ENCODE measurements at regions not wholly inside any gene's neighbourhood (a gene's known extent, or its start where the extent isn't known, plus 50 kb on each side); places are given as distances from the start of the nearest gene placed in this dataset.
A peak's percentile ranks its signal among the peaks of the same experiment; 100 is the strongest.
"Not testable (repeated sequence)": the region's sequence is repeated elsewhere in the genome, so short reads cannot be mapped to it uniquely, and the experiment has no call there.

DNA sequence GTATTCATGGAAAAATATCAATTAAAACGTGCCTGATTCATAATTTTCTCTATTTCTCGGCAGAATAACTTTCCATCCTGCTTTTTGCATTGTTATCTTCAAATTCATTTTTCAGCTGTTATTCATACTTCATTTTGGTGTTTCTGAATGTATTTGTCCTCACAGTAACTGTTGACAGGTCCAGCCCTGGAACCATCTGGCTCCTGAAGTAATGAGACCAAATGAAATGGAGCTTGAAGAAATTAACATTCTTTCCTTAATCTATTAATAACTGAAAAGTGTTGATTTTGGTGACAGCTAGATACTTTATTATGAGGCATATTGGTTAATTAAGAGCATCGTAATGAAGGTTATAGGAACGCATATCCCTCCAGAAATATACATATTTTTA, 257.0 kb upstream of the MINDY3 start:
- no peak for DNase-seq (ENCODE audit: low spot score)

DNA sequence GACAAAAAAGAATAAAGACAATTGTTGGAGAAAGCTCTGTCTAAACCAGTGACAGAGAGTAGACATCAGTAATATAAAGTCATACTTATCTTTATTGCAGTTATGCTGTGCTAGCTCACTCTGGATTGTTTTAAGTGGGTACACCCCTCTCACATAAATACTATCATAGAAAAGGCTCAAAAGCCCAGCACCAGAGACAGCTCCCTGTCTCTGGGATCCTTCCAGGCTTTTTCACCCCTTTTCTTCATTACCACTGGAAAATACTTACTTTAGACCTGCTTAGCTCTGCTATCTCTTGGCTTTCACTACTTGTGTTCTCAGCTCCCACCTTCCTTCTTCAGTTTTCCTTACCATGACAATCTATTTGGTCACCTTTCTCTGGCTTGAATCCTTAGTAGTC, 259.1 kb upstream of the MINDY3 start:
- no peak for DNase-seq (ENCODE audit: low spot score)

DNA sequence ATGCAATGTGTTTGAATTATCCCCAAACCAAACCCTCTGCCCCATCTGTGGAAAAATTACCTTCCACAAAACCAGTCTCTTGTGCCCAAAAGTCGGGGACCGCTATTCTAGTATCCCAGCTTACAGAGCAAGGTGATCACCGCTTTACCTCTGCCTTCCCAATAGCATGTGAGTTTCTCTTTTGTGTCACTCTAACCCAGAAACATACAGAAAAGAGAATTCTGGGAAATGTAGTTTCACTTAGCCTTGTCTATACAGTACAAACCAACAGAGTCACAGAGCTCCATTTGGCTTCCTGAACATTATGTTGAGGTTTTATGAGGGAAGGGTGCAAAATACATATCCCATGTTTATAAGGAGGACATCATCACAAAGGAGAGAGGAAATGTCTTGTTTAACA, 260.3 kb upstream of the MINDY3 start:
- DNase-seq (ENCODE audit: low spot score): no peak

DNA sequence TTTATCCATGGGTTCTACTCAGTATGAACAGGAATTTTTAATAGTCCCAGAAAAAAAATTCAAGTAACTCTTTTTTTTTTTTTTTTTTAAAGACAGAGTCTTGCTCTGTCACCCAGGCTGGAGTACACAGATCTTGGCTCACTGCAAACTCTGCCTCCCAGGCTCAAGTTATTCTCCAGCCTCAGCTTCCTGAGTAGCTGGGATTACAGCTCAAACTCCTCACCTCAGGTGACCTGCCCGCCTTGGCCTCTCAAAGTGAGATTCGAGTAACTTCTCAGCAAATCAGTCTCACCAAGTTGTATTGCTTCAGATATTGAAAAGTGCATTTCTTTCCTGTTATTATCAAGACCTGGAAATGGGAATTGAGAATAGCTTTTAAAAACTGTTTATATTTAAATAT, 281.2 kb upstream of the MINDY3 start:
- no peak for DNase-seq (ENCODE audit: low spot score)

DNA sequence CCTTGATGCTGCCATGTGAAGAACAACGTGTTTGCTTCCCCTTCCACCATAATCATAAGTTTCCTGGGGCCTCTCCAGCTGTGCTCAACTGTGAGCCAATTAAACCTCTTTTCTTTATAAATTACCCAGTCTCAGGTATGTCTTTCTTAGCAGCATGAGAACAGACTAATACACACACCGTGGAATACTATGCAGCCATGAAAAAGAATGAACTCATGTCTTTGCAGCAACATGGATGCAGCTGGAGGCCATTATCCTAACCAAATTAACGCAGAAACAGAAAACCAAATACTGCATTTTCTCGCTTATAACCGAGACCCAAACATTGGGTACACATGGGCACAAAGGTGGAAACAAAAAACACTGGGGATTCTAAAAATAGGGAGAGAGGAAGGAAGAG, 286.7 kb upstream of the MINDY3 start:
- DNase-seq (ENCODE audit: low spot score): no peak

DNA sequence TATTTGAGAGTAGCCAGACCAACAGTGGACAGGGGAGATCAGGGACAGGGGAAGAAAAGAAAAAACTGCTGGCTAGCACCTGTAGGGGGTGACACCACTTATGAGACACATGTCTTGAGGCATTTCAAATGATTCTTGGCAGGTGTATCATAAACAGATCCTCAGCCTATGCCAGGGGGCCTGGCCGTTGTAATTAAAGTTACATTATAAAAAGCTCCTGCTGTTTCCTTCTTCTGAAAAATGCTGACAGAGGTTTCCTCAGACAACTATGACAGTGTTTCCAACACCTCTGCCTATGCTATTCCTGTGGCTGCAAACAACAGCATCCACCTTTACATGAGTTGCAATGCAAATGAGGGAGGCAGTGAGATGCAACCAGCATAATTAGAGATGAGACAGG, 281.0 kb upstream of the PTER start:
- DNase-seq (ENCODE audit: low spot score): peak; percentile 7

DNA sequence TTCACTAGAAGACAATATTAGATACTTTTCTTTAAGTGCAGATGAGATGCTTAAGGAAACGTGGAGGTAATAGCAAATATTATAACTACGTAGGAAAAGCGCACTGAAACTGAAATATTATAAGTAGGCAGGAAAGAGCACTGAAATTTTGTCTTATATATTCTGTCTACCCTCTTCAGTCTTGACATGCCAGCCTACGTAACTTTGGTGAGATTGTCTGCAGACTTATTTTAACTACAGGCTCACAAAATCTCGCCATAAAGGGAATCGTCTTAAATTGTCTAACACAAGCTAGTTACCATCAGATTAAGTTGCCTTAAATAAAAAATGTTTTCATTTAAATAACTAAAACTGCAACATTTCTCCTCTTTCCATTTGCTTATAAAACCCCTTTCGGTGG, 280.1 kb upstream of the PTER start:
- no peak for DNase-seq (ENCODE audit: low spot score)

DNA sequence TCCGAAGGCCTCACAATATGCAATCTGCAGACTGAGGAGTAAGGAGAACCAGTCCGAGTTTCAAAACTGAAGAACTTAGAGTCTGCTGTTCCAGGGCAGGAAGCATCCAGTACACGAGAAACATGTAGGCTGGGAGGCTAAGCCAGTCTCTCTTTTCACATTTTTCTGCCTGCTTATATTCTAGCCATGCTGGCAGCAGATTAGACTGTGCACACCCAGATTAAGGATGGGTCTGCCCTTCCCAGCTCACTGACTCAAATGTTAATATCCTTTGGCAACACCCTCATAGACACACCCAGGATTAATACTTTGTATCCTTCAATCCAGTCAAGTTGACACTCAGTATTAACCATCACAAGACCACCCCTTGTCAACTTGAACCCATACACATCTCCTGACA, 271.7 kb upstream of the PTER start:
- DNase-seq (ENCODE audit: low spot score): not testable (repeated sequence)

DNA sequence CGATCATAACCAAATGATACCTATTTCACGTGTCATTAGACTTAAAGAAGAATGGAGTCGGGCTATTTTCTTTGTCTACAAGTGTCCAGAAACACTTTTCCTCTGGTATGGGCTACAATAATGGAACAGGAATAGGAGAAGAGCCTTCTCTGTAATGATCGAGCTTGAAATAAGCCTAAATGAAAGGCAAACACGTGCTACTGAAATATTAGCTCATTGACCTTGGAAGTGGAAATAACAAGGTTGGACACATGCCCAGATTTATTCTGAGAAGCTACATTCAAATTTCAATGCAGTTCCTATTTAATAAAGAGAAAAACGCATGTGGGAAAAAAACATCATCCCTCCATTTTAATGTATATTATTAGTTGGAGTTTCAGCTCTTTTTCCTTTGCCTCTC, 254.7 kb upstream of the PTER start:
- DNase-seq (ENCODE audit: low spot score): no peak

DNA sequence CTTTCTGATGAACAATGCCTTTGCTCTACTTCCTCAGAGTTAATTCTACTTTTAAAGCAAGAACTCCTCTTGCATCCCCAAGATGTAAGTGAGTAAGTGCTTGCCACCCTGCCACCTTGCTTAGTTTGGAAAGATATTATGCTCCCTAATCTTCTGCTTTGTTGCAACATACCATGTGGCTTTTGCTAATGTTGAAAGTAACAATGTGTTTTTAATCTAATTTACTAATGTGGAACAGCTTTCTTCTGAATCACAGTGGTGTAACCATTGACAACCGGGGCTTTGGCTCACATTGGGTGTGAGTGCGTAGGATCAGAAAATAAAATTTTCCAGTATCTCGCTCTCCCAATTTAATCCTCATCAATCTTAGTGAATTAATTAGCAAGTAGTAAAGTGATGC, 254.1 kb upstream of the PTER start:
- DNase-seq (ENCODE audit: low spot score): peak; percentile 24

DNA sequence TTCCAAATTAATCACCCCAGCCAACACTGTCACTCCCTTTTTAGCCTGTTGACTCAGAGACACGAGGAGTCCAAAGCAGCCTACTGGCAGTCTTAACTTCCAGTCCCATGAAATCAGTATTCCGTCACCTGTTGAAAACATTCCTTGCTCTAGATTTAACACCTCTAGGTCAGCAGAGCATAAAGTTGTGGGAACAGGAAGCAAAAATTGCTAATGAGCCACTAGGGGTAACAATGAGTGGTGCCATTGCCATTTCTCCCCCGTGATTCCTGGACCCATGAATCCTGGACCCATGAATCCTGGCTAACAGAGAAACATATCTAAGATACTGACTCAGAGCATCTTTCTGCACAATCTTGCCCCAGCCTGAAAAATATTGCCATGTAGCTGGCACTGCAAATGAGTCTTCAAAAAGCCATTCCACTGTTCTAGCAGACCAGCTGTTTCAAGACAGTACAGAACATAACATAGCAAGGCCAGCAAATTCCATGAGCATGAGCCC, 252.7 kb upstream of the PTER start:
- DNase-seq (ENCODE audit: low spot score): peak; percentile 93

DNA sequence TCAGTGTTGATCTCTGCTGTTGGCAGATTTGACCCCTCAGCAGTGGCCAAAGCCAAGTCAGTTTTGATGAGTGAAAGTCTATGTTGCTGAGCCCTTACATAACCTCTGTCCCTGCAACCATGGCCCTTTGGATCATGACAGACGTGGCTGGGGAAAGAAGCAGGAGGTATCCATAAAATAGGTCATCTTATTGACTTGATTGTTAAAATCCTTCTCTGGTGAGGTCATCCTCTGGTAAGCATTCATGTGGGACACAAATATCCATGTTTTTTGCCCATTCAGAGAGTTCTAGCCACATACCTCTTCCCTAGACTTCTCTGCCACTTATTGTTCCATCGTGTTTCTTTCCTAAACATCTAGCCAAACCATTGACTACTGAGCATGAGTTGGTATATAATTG, 251.9 kb upstream of the PTER start:
- DNase-seq (ENCODE audit: low spot score): peak; percentile 64

DNA sequence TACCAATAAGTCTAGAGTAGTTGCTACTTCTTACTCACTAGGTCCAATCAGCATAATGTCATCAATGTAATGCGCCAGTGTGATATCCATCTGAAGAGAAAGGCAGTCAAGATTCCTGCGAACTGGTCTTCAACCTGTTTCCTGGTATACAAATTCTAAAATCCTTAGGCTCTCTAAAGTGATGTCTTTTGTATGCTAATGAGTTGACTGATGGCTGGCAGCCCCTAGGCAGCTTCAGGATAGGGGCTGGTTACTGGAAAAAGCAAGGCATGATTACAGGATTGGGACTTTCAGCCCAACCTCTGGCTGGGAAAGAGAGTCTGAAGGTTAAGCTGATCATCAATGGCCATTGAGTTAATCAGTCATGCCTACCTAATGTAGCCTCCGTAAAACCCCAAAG, 250.2 kb upstream of the PTER start:
- no peak for DNase-seq (ENCODE audit: low spot score)

DNA sequence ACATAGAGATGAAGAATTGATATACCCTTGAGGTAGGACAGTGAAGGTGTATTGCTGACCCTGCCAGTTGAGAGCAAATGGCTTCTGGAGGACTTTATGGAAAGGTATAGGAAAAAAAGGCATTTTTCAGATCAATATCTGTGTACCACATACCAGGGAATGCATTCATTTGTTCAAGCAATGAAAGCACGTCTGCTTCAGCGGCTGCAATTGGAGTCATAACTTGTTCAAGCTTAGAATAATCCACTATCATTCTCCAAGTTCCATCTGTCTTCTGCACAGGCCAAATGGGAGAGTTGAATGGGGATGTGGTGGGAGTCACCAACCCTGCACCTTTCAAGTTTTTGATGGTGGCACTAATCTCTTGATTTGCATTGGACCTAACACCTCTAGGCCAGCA, 249.6 kb upstream of the PTER start:
- no peak for DNase-seq (ENCODE audit: low spot score)

DNA sequence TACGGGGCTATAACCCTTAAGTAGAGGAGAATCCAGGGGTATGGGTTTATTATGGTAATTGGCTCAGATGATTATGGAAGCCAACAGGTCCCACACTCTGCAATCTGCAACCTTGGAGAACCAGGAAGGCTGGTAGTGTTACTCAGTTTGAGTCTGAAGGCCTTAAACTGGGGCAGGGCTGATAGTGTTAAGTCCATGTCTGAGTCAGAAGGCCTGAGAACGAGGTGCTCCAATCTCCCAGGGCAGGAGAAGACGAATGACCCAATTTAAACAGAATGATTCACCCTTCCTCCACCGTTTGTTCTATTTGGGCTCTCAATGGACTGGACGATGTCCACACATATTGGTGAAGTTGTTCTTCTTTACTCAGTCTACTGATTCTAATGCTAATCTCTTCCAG, 244.5 kb upstream of the PTER start:
- no peak for DNase-seq (ENCODE audit: low spot score)

DNA sequence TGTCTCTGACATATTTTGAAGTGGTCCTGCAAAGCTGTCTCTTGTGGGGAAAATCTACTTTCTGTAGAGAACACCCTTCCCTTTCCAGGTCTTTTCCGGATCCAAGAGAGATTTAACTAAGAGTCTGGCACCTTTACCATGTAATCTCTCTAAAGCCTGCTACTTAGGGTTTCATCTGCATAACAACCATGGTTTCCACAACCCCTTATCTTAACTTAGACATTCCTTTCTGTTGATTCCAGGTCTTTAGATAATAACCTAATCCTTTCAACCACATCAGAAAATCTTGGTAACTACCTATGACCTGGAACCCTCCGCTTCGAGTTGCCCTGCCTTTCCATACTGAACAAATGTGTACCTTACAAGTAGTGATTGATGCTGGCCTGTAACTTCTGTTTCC, 243.6 kb upstream of the PTER start:
- DNase-seq (ENCODE audit: low spot score): no peak

DNA sequence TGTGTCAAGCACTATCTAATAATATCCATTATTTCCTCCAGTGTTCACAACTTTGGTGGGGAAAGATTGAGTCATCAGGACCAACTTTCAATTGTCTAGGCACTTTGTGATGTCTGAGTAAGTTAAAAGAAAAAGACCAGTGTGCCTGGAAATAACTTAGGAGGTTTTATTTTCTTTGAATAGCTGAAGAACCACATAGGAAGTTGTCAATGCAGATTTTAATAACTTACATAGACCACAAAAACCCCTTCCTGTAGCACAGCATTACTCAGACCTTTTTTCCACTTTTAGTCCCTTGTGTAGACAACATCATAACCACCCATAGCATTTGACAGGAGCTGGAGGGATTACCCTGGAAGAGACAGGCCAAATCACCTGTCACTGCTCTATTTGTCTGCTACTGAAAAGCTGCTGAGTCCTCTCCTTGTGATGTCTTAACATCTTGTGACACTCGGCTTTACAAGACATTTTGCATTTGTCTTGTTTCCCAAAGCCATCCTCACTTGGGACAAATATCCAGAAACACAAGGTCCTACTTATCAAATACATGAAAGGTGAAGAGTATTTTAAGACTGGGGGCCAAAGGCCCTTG, 241.5 kb upstream of the PTER start:
- DNase-seq (ENCODE audit: low spot score): peak; percentile 55

DNA sequence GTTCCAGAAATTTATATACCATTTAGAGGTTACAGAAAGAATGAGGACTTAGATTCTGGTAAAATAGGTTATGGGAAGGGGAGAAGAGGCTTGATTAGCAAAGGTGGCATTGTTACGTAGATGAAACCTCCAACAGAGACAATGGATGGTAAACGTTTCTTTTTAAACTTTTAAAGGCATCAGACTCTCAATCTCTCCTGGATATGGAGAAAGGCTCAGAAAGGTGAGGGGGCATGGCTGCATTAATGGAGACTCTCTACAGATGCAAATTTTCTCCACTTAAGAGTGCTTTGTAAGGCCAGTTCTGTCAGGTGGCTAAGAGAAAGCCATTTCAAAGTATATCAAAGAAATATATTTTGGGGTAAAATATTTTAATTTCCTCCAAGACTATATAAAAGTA, 240.9 kb upstream of the PTER start:
- no peak for DNase-seq (ENCODE audit: low spot score)

DNA sequence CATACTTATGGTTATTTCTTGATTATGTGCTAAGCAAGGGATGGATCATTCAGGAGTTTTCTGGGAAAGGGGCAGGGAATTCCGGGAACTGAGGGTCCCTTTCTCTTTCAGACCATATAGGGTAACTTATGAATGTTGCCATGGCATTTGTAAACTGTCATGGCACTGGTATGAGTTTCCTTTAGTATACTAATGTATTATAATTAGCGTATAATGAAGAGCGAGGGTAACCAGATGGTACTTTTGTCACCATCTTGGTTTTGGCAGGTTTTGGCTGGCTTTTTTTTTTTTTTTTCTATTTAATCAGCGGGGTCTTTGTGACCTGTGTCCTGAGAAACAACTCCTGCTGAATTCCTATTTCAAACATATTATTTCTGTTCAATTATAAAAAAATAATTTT, 237.6 kb upstream of the PTER start:
- DNase-seq (ENCODE audit: low spot score): no peak

DNA sequence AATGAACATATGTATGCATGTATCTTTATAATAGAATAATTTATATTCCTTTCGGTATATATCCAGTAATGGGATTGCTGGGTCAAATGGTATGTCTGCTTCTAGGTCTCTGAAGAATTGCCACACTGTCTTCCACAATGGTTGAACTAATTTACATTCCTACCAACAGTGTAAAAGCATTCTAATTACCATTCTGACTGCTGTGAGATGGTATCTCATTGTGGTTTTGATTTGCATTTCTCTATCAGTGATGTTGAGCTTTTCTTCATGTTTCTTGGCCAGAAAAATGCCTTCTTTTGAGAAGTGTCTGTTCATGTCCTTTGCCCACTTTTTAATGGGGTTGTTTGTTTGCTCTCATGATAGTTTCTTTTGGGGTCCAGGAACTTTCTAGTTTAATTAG, 213.2 kb upstream of the PTER start:
- DNase-seq (ENCODE audit: low spot score): not testable (repeated sequence)

DNA sequence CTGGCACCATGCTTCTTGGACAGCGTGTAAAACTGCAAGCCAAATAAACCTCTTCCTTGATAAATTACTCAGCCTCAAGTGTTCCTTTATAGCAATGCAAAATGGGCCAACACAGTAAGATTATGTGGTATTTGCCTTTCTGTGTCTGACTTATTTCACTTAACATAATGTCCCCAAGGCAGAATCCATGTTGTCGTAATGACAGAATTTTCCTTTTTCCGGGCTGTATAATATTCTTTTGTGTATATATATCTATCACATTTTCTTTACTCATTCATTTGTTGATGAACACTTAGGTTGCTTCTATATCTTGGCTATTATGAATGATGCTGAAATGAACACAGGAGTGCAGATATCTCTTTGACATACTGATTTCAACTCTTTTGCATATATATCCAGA, 209.1 kb upstream of the PTER start:
- DNase-seq (ENCODE audit: low spot score): no peak

DNA sequence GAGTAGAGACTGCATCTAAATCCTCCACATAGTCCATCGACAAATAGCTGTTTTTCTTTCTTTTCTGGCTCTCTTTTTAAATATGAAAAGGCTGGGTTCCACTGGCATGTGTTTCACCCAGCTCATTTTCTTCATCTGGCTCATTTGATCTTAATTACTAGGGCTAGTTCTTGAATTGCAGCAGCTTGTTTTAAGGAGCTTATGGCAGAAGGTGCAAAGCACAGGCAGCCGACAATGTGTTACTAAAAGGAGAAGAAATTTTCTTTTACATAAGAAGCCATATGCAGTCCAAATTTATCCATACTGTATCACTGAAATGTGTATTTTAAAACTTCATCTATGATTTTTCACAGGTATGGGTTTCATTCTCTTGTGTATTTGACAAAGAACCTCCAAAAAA, 205.6 kb upstream of the PTER start:
- no peak for DNase-seq (ENCODE audit: low spot score)

DNA sequence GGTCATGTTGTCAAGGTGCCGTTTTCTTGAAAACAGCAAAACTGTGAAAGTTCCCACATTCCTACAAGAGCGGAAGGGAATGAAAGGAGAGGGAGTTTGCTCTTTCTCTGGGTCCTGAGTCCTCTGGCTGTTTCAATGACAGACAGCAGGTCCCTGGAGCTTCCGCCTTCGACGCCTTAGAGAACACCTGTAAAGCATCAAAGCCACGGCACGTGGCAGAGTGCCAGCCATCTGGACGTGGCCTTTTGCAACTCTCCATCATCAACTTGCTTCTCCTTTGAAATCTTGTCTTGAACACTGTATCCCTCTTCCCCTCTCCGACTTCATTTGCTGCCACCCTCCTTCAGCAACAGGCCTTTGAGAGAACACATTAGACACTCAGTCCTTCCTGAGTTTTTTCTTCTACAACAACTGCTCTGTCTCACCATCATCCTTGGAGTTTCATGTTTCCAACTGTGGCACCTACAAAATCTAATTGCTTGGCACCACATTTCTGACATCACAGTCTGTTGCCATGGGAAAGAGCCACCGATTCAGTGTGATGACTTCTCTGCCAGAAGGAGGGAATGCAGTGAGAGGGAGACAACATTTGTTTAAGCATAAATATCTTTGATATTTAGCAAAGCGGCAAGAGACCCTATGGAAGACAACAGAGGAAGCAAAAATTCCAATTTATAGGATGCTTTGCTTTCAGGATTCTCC, 204.9 kb upstream of the PTER start:
- DNase-seq (ENCODE audit: low spot score): no peak

DNA sequence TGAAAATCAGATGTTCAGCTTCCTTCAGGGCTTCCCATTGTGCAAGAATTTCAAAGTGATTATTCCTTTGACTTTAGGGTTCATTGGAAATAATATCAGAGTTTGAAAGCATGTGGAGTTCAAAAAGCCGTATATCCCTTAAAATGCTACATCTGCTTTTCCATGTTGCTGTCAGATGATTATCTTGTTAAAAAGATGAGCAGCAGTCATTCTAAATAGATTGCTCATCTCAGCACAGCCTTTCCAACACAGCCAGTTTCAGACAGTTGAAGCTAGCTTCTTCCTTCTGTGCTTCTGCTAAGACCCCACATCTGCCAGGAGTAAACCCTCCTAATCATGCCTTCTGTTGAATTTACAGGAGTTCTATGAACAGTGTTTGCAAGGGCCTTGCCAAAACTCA, 204.4 kb upstream of the PTER start:
- DNase-seq (ENCODE audit: low spot score): no peak
